ENCODE measurements at regions not wholly inside any gene's neighbourhood (a gene's known extent, or its start where the extent isn't known, plus 50 kb on each side); places are given as distances from the start of the nearest gene placed in this dataset.

DNA sequence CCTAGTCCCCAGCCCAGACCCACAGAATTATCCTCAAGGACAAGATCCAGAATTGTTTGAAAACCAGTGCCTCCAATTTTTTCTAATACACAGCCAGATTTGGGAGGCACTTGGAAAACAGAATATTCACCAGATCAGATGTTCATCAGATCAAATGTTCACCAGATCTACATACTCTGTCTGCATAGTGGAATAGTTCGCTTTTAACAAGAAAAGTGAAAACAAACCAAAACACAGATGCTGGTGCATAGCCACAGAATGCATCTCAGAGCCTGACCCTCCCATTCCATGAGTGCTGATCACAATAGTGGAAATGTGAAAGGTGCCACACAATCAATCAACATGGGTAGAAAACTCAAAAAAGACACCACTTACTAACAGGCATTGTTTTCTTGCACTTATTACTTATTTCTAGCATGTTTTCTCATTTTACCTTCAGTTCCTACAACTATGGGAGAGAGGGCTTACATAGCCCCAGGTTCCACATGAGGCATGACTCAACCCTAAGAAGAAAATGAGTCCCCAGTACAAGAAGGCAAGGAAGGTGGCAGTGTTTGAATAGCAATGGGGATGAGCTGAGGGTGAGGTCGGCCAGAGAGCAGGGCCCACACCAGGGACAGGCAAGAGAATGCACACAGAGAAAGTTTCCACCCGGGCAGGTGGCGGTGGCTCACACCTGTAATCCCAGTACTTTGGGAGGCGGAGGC lies 432.7 kb upstream of the NFE2L3 start:
- H3K9me3 Mint-ChIP-seq (ENCODE audit: unreplicated experiment), result no peaks in the 10 kb centered on the region
- no peak overlapping the region for H3K9ac ChIP-seq (ENCODE audit: low read length)
- peaks cover 33% of the 10 kb centered on the region for H3K4me1 Mint-ChIP-seq (ENCODE audit: low read depth, unreplicated experiment)
- no peaks in the 10 kb centered on the region for H3K79me2 ChIP-seq (ENCODE audit: insufficient read depth, low read length)
- H3K27me3 Mint-ChIP-seq (ENCODE audit: low read depth, unreplicated experiment), result no peaks in the 10 kb centered on the region
- TF ChIP-seq EZH2 (IDR thresholded peaks at IDR 0.05; ENCODE audit: insufficient read depth, low read length) (no peak), CTCF (IDR thresholded peaks at IDR 0.05; ENCODE audit: insufficient read depth, low read depth, low read length) (no peak)
- no peak overlapping the region for H3K4me3 ChIP-seq (ENCODE audit: insufficient read depth, low read depth, low read length)
- no peaks in the 10 kb centered on the region for H3K36me3 Mint-ChIP-seq (ENCODE audit: low read depth, unreplicated experiment)
- no peaks in the 10 kb centered on the region for H4K20me1 ChIP-seq (ENCODE audit: insufficient read depth, low read length)
- FAIRE-seq (no peak), DNase-seq (ENCODE audit: low read depth) (no peak)
- H2AFZ ChIP-seq (ENCODE audit: low read depth, low read length), result no peak overlapping the region
- H3K36me3 ChIP-seq (ENCODE audit: insufficient read depth, low read length), result no peaks in the 10 kb centered on the region
- no peaks in the 10 kb centered on the region for H3K27me3 ChIP-seq (ENCODE audit: insufficient read depth, low read length)
- no peak overlapping the region for H3K27ac Mint-ChIP-seq (ENCODE audit: unreplicated experiment)
- no peaks in the 10 kb centered on the region for H3K9me3 ChIP-seq (ENCODE audit: insufficient read depth, low read depth, low read length)
- no peak overlapping the region for H3K4me2 ChIP-seq (ENCODE audit: low read length)
- H3K4me1 ChIP-seq (ENCODE audit: insufficient read depth, low read length), result no peaks in the 10 kb centered on the region
- H3K27ac ChIP-seq (ENCODE audit: low read depth, low read length), result no peak overlapping the region
- no peak overlapping the region for H3K4me3 Mint-ChIP-seq (ENCODE audit: unreplicated experiment)

- H3K4me2 ChIP-seq (ENCODE audit: low read length), result no peak overlapping the region
- no peaks in the 10 kb centered on the region for H3K4me1 ChIP-seq (ENCODE audit: insufficient read depth, low read length)
- H3K79me2 ChIP-seq (ENCODE audit: insufficient read depth, low read length), result no peaks in the 10 kb centered on the region
- H4K20me1 ChIP-seq (ENCODE audit: insufficient read depth, low read length), result no peaks in the 10 kb centered on the region
- peaks cover 35% of the 10 kb centered on the region for H3K4me1 Mint-ChIP-seq (ENCODE audit: low read depth, unreplicated experiment)
- no peak for TF ChIP-seq EZH2 (IDR thresholded peaks at IDR 0.05; ENCODE audit: insufficient read depth, low read length)
- TF ChIP-seq CTCF (IDR thresholded peaks at IDR 0.05; ENCODE audit: insufficient read depth, low read depth, low read length), result no peak
- no peaks in the 10 kb centered on the region for H3K27me3 ChIP-seq (ENCODE audit: insufficient read depth, low read length)
- H3K4me3 ChIP-seq (ENCODE audit: insufficient read depth, low read depth, low read length), result no peak overlapping the region
- H3K4me3 Mint-ChIP-seq (ENCODE audit: unreplicated experiment), result no peak overlapping the region
- H3K27ac ChIP-seq (ENCODE audit: low read depth, low read length), result no peak overlapping the region
- H3K36me3 Mint-ChIP-seq (ENCODE audit: low read depth, unreplicated experiment), result no peaks in the 10 kb centered on the region
- DNase-seq (ENCODE audit: low read depth) (no peak), FAIRE-seq (no peak)
- H2AFZ ChIP-seq (ENCODE audit: low read depth, low read length), result no peak overlapping the region
- H3K27me3 Mint-ChIP-seq (ENCODE audit: low read depth, unreplicated experiment), result no peaks in the 10 kb centered on the region
- no peaks in the 10 kb centered on the region for H3K36me3 ChIP-seq (ENCODE audit: insufficient read depth, low read length)
- H3K9me3 ChIP-seq (ENCODE audit: insufficient read depth, low read depth, low read length), result no peaks in the 10 kb centered on the region
- no peak overlapping the region for H3K27ac Mint-ChIP-seq (ENCODE audit: unreplicated experiment)
- no peaks in the 10 kb centered on the region for H3K9me3 Mint-ChIP-seq (ENCODE audit: unreplicated experiment)
- H3K9ac ChIP-seq (ENCODE audit: low read length), result no peak overlapping the region
These were observed 431.6 kb upstream of the NFE2L3 start for GRCh38 chr7:25720427-25720826.

- H3K4me3 ChIP-seq (ENCODE audit: insufficient read depth, low read depth, low read length), result no peak overlapping the region
- no peaks in the 10 kb centered on the region for H3K36me3 ChIP-seq (ENCODE audit: insufficient read depth, low read length)
- H3K9me3 Mint-ChIP-seq (ENCODE audit: unreplicated experiment), result peaks cover 3% of the 10 kb centered on the region
- H3K4me2 ChIP-seq (ENCODE audit: low read length), result no peak overlapping the region
- H2AFZ ChIP-seq (ENCODE audit: low read depth, low read length), result no peak overlapping the region
- H3K27ac Mint-ChIP-seq (ENCODE audit: unreplicated experiment), result no peak overlapping the region
- H3K4me1 Mint-ChIP-seq (ENCODE audit: low read depth, unreplicated experiment), result peaks cover 37% of the 10 kb centered on the region
- no peaks in the 10 kb centered on the region for H3K36me3 Mint-ChIP-seq (ENCODE audit: low read depth, unreplicated experiment)
- H3K27me3 ChIP-seq (ENCODE audit: insufficient read depth, low read length), result no peaks in the 10 kb centered on the region
- no peaks in the 10 kb centered on the region for H3K4me1 ChIP-seq (ENCODE audit: insufficient read depth, low read length)
- H4K20me1 ChIP-seq (ENCODE audit: insufficient read depth, low read length), result no peaks in the 10 kb centered on the region
- FAIRE-seq (no peak), DNase-seq (ENCODE audit: low read depth) (no peak)
- H3K27ac ChIP-seq (ENCODE audit: low read depth, low read length), result no peak overlapping the region
- H3K4me3 Mint-ChIP-seq (ENCODE audit: unreplicated experiment), result no peak overlapping the region
- H3K9ac ChIP-seq (ENCODE audit: low read length), result no peak overlapping the region
- no peaks in the 10 kb centered on the region for H3K9me3 ChIP-seq (ENCODE audit: insufficient read depth, low read depth, low read length)
- TF ChIP-seq CTCF (IDR thresholded peaks at IDR 0.05; ENCODE audit: insufficient read depth, low read depth, low read length) (no peak), EZH2 (IDR thresholded peaks at IDR 0.05; ENCODE audit: insufficient read depth, low read length) (no peak)
- no peaks in the 10 kb centered on the region for H3K27me3 Mint-ChIP-seq (ENCODE audit: low read depth, unreplicated experiment)
- H3K79me2 ChIP-seq (ENCODE audit: insufficient read depth, low read length), result no peaks in the 10 kb centered on the region
These were observed 429.1 kb upstream of the NFE2L3 start for GRCh38 chr7:25722856-25723255.

Measured in astrocyte (in vitro differentiated cells and primary cell).